ENCODE measurements at regions not wholly inside any gene's neighbourhood (a gene's known extent, or its start where the extent isn't known, plus 50 kb on each side); places are given as distances from the start of the nearest gene placed in this dataset.

GRCh38 chr2:59277671-59278070, 1036.5 kb upstream of the FANCL start:
- no peak overlapping the region for H3K27ac ChIP-seq
- no peaks in the 10 kb centered on the region for H3K27me3 ChIP-seq
- TF ChIP-seq CTCF (IDR thresholded peaks at IDR 0.05) (no peak), EP300 (IDR thresholded peaks at IDR 0.05) (no peak), POLR2AphosphoS5 (IDR thresholded peaks at IDR 0.05) (no peak), POLR2A (IDR thresholded peaks at IDR 0.05) (no peak)
- no peaks in the 10 kb centered on the region for H3K4me1 ChIP-seq
- no peaks in the 10 kb centered on the region for H3K36me3 ChIP-seq
- no peak for DNase-seq (ENCODE audit: low spot score in 2 of 2)
- H3K9me3 ChIP-seq = no peaks in the 10 kb centered on the region
- WGBS = 70% methylated on average over 5 of the region's 5 CpGs
- H3K4me3 ChIP-seq = no peak overlapping the region

DNA sequence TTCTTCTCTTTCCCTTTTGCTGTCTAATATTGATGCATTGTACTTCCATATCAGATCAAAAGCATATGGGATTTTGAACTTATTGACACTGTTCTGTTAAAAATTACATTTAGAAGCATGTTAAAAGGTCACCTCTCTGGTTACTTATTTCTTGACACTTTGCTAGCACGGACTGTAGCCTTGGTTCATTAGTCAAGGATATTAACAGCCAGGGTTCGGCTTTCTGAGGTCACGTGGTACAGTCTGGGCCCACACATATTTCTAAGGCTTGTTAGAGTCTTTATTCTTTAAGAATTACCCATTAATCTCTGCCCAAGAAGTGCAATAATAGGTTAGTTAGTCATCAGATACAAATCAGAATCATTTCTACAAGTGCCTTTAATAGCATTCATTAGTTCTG, 1035.8 kb upstream of the FANCL start:
- Histone ChIP-seq H3K9me3 (no peaks in the 10 kb centered on the region), H3K36me3 (no peaks in the 10 kb centered on the region), H3K27me3 (no peaks in the 10 kb centered on the region), H3K4me3 (no peak overlapping the region), H3K27ac (no peak overlapping the region), H3K4me1 (no peaks in the 10 kb centered on the region)
- DNase-seq (ENCODE audit: low spot score in 2 of 2) = no peak
- TF ChIP-seq POLR2AphosphoS5 (IDR thresholded peaks at IDR 0.05) = no peak
- no peak for TF ChIP-seq POLR2A (IDR thresholded peaks at IDR 0.05)
- TF ChIP-seq EP300 (IDR thresholded peaks at IDR 0.05) = no peak
- no peak for TF ChIP-seq CTCF (IDR thresholded peaks at IDR 0.05)
- 78% methylated on average over 3 of the region's 3 CpGs for WGBS

DNA sequence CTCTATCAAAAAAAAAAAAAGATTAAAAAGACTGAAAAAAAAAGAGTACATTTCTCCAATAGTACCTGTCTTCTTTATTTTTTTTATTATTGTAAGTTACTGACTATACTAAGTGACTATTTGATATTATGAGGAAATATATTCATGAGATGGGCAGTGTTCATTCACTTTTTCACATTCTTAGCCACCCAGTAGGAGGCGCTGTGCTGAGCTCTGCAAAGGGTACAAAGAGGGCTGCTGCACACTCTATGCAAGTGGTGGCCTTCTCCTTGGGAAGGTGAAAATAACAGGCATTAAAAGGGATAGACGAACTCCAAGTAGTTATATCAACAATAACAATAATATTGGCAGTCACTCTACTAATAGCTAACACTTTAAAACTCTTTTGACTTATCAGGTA, 1034.9 kb upstream of the FANCL start:
- H3K4me1 ChIP-seq = no peaks in the 10 kb centered on the region

GRCh38 chr2:59266453-59266852, 1025.3 kb upstream of the FANCL start:
- Histone ChIP-seq H3K4me3 (no peak overlapping the region), H3K27ac (no peak overlapping the region), H3K4me1 (no peaks in the 10 kb centered on the region), H3K27me3 (no peaks in the 10 kb centered on the region), H3K36me3 (no peaks in the 10 kb centered on the region), H3K9me3 (no peaks in the 10 kb centered on the region)
- no peak for DNase-seq (ENCODE audit: low spot score in 2 of 2)
- 92% methylated on average over 2 of the region's 2 CpGs for WGBS
- TF ChIP-seq POLR2A (IDR thresholded peaks at IDR 0.05) (no peak), EP300 (IDR thresholded peaks at IDR 0.05) (no peak)

More for the DNA sequence above, 1034.9 kb upstream of the FANCL start:
- Histone ChIP-seq H3K9me3 (no peaks in the 10 kb centered on the region), H3K27me3 (no peaks in the 10 kb centered on the region), H3K36me3 (no peaks in the 10 kb centered on the region), H3K4me3 (no peak overlapping the region), H3K27ac (no peak overlapping the region)
- TF ChIP-seq CTCF (IDR thresholded peaks at IDR 0.05) (no peak), POLR2A (IDR thresholded peaks at IDR 0.05) (no peak), POLR2AphosphoS5 (IDR thresholded peaks at IDR 0.05) (no peak), EP300 (IDR thresholded peaks at IDR 0.05) (no peak)
- no peak for DNase-seq (ENCODE audit: low spot score in 2 of 2)
- 59% methylated on average over 2 of the region's 2 CpGs for WGBS

DNA sequence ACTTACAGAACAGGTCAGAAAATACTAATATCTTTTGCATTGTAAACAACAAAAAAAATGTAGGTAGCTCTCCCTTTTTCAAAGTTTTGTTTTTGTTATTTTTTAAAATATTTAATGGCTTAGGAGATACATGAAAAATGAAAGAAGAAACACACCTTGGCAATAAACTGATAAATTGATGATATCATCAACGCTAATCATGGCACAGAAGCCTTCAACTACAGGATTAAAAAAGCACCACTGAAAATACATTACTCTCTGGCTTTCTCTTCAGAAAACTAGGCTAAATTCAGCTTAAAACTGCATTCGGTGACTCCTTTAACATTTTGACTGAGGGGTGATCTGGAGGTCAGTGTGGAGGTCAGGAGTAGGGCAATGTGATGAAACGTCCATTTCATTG, 1018.8 kb upstream of the FANCL start:
- TF ChIP-seq CTCF (IDR thresholded peaks at IDR 0.05) = no peak
- no peak for TF ChIP-seq POLR2A (IDR thresholded peaks at IDR 0.05)
- TF ChIP-seq POLR2AphosphoS5 (IDR thresholded peaks at IDR 0.05) = no peak
- no peak for TF ChIP-seq EP300 (IDR thresholded peaks at IDR 0.05)
- no peak for DNase-seq (ENCODE audit: low spot score in 2 of 2)
- Histone ChIP-seq H3K4me1 (no peaks in the 10 kb centered on the region), H3K36me3 (no peaks in the 10 kb centered on the region), H3K27ac (no peak overlapping the region), H3K9me3 (no peaks in the 10 kb centered on the region), H3K4me3 (no peak overlapping the region), H3K27me3 (no peaks in the 10 kb centered on the region)
- WGBS = 75% methylated on average over 3 of the region's 3 CpGs

GRCh38 chr2:59256290-59256689, 1015.2 kb upstream of the FANCL start:
- WGBS = 84% methylated on average over 4 of the region's 4 CpGs
- TF ChIP-seq CTCF (IDR thresholded peaks at IDR 0.05) = no peak
- no peak for TF ChIP-seq POLR2AphosphoS5 (IDR thresholded peaks at IDR 0.05)
- TF ChIP-seq POLR2A (IDR thresholded peaks at IDR 0.05) = no peak
- TF ChIP-seq EP300 (IDR thresholded peaks at IDR 0.05) = no peak
- Histone ChIP-seq H3K4me3 (no peak overlapping the region), H3K27ac (no peak overlapping the region), H3K27me3 (no peaks in the 10 kb centered on the region), H3K36me3 (no peaks in the 10 kb centered on the region), H3K9me3 (no peaks in the 10 kb centered on the region), H3K4me1 (no peaks in the 10 kb centered on the region)
- no peak for DNase-seq (ENCODE audit: low spot score in 2 of 2)
